Ovary (tissue), 7 donors: ENCODE measurements at regions not wholly inside any gene's neighbourhood (a gene's known extent, or its start where the extent isn't known, plus 50 kb on each side); places are given as distances from the start of the nearest gene placed in this dataset.

ENCODE experiments used
- DNase-seq, 5 donors: peaks; one replicate each; pipeline ENCODE4 v3.0.0-alpha.2; 2019 to 2020
- H3K27ac ChIP-seq, 2 donors: fragments of 200-600 bp; one replicate each; pipeline versions ENCODE4 v1.5.1 to v1.8.0; 2019 to 2022
- H3K27me3 ChIP-seq: fragments of 200-600 bp; one replicate; pipeline ENCODE4 v1.8.0; 2022
- H3K36me3 ChIP-seq: fragments of 200-600 bp; sonication (generic); one replicate; pipeline ENCODE4 v1.5.1; 2019
- H3K4me1 ChIP-seq: one replicate; pipeline ENCODE4 v1.8.1; 2013; ENCODE audit warnings: mild to moderate bottlenecking, moderate library complexity; ENCODE audit not compliant: insufficient read depth
- H3K4me3 ChIP-seq: fragments of 200-600 bp; sonication (generic); one replicate; pipeline ENCODE4 v1.5.1; 2017
- H3K9me3 ChIP-seq, 2 donors: fragments of 200-600 bp in 1 of 2; sonication (generic) in 1 of 2; one replicate each; pipeline versions ENCODE4 v1.5.1 to v1.8.1; 2013 to 2019; ENCODE audit warnings: mild to moderate bottlenecking in 1 of 2, moderate library complexity in 1 of 2
- EP300 ChIP-seq: sonication (generic); formaldehyde crosslinking; IDR thresholded peaks from one replicate; pipeline ENCODE4 v1.6.1; 2017; ENCODE audit warnings: antibody characterized with exemption
- POLR2A ChIP-seq: fragments of 450-650 bp; IDR thresholded peaks from one replicate; pipeline ENCODE4 v1.6.1; 2017; ENCODE audit warnings: antibody characterized with exemption, mild to moderate bottlenecking, moderate library complexity
- WGBS, 3 donors: extraction: QIAGEN DNeasy Blood & Tissue Kit in 1 of 3; methylation state at CpG; one replicate each; pipeline versions ENCODE4 v1.1.5 to v1.1.7; 2013 to 2017; 5-methylcytosine and 5-hydroxymethylcytosine counted together
- intact Hi-C, 4 donors: fragments of 100-400 bp; cut with DNase I; formaldehyde crosslinking; loops; one replicate each; pipeline versions ENCODE4 v1.11.0 to v1.15.1; 2022 to 2023
- TF ChIP-seq, protein P1 (sequence below), 3 donors: fragments of 450-650 bp in 2 of 3; fragments of 200-600 bp in 1 of 3; IDR thresholded peaks; one replicate each; pipeline versions ENCODE4 v1.5.1 to v1.8.0; 2016 to 2022; ENCODE audit warnings: antibody characterized with exemption in 3 of 3, mild to moderate bottlenecking in 1 of 3
- donor health status: DM: no; HTN: no; CAD: no; lungs with moderate emphysema.
- donor health status: DM: no; HTN: no; CAD: no.
- donor health status: Bipolar disorder and iron deficiency.
- donor health status: DM: no; HTN: no; CAD: no.
- donor health status: DM: yes; HTN: yes; CAD: no.

DNA sequence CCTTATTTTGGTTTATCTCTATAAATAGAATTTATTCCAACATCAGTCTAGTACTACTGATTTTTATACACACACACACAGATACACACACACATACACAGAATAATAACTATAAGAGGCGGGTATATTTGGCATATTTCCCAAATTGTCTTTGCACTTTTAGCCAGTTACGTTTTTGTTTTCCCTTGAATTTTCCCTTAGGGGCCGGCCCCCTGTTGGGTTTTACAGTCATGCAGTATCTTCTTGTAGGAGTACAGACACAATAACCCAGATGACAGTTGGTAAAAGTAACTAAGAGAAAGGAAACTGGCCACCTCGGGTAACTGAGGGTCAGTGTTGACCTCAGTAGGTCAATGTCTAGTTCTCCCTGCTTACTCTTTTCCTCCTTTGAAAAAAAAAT, 50.9 kb downstream of the DISP1 start:
- TF ChIP-seq POLR2A, result no peak
- TF ChIP-seq EP300, result no peak
- TF ChIP-seq, protein P1, sequence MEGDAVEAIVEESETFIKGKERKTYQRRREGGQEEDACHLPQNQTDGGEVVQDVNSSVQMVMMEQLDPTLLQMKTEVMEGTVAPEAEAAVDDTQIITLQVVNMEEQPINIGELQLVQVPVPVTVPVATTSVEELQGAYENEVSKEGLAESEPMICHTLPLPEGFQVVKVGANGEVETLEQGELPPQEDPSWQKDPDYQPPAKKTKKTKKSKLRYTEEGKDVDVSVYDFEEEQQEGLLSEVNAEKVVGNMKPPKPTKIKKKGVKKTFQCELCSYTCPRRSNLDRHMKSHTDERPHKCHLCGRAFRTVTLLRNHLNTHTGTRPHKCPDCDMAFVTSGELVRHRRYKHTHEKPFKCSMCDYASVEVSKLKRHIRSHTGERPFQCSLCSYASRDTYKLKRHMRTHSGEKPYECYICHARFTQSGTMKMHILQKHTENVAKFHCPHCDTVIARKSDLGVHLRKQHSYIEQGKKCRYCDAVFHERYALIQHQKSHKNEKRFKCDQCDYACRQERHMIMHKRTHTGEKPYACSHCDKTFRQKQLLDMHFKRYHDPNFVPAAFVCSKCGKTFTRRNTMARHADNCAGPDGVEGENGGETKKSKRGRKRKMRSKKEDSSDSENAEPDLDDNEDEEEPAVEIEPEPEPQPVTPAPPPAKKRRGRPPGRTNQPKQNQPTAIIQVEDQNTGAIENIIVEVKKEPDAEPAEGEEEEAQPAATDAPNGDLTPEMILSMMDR (IDR thresholded peaks at IDR 0.05), result no peak
- H3K36me3 ChIP-seq, result no peaks in the 10 kb centered on the region
- no peaks in the 10 kb centered on the region for H3K27me3 ChIP-seq
- WGBS, 3 donors, result 36 to 61% (median 47%) methylated on average over 4 of the region's 4 CpGs
- no peak for DNase-seq
- H3K9me3 ChIP-seq, result no peaks in the 10 kb centered on the region
- no peak overlapping the region for H3K4me3 ChIP-seq
- H3K4me1 ChIP-seq, result no peaks in the 10 kb centered on the region
- intact Hi-C loops, result no loop called here
- H3K27ac ChIP-seq, result no peak overlapping the region

DNA sequence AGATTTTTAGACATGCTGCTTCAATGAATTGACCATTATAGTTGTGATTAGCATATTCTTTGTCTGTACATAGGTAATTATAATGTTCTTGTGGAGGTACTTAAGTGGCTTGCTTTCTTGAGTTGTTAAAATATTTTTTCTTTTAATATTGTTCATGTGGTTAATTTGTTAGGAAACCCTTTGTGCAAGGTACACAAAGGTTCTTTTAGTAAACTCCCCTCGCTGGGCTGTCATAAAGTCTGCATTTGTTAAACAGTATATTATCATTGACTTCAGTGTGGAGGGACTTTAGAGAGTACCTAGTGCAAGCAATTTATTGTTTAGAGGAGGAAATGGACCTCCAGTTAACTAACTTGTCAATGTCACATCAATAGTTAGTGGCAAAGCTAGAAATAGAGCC, 52.5 kb downstream of the DISP1 start:
- intact Hi-C loops, result no loop called here
- H3K9me3 ChIP-seq, result no peaks in the 10 kb centered on the region
- H3K27me3 ChIP-seq, result no peaks in the 10 kb centered on the region
- 91 to 97% (median 95%) methylated on average over 1 of the region's 1 CpG for WGBS, 3 donors
- DNase-seq, result no peak
- TF ChIP-seq EP300, result no peak
- TF ChIP-seq, protein P1 (IDR thresholded peaks at IDR 0.05), result no peak
- TF ChIP-seq POLR2A, result no peak
- no peak overlapping the region for H3K27ac ChIP-seq
- H3K4me3 ChIP-seq, result no peak overlapping the region
- H3K36me3 ChIP-seq, result no peaks in the 10 kb centered on the region
- H3K4me1 ChIP-seq, result no peaks in the 10 kb centered on the region

DNA sequence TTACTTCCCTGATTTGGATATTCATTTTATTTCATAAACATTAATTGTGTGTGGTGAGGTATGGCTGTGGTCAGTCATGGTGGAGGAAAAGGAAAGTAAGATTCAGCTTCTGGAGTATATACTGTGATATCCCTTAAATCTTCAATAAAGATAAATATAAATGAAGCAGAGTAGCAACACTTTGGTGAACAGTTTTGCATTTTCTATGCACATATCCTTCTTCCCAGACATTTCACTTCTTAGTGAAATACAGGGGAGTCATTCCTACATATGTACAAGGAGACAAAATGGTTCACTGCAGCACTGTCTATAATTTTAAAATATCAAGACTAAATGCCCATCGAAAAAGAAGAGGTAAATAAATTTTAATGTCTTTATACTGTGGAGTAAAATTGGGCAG, 61.3 kb downstream of the DISP1 start:
- WGBS, 3 donors, result 87 to 92% (median 90%) methylated on average over 1 of the region's 1 CpG
- Histone ChIP-seq H3K4me3 (no peak overlapping the region), H3K27ac (no peak overlapping the region), H3K9me3 (no peaks in the 10 kb centered on the region), H3K36me3 (no peaks in the 10 kb centered on the region), H3K27me3 (no peaks in the 10 kb centered on the region), H3K4me1 (no peaks in the 10 kb centered on the region)
- TF ChIP-seq POLR2A (no peak), EP300 (no peak)
- TF ChIP-seq, protein P1 (IDR thresholded peaks at IDR 0.05), result no peak
- no peak for DNase-seq
- intact Hi-C loops, result no loop called here

DNA sequence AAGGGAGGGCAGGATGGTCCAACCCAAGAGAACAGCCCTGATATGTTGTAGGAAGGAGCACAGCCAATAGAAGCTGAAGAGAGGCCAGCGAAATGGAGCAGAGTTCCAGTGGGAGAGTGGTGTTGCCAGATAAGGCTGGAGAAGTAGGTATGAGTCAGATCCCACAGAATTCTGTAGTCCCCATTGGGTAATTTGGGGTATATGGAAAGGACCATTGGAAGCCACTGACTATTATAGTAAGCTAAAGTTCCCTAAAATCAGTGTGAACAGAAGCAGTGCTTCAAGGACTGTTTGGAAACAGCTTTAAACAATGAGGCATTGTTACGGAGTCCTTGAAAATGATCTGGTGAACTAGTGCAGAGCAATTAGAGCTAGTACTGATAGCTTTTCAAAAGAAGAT, 63.0 kb downstream of the DISP1 start:
- Histone ChIP-seq H3K9me3 (no peaks in the 10 kb centered on the region), H3K27ac (no peak overlapping the region), H3K27me3 (no peaks in the 10 kb centered on the region), H3K4me3 (no peak overlapping the region), H3K36me3 (no peaks in the 10 kb centered on the region), H3K4me1 (no peaks in the 10 kb centered on the region)
- 94 to 96% (median 94%) methylated on average over 2 of the region's 2 CpGs for WGBS, 3 donors
- DNase-seq, result no peak
- intact Hi-C loops, result no loop called here
- TF ChIP-seq, protein P1 (IDR thresholded peaks at IDR 0.05), result no peak
- TF ChIP-seq POLR2A (no peak), EP300 (no peak)

DNA sequence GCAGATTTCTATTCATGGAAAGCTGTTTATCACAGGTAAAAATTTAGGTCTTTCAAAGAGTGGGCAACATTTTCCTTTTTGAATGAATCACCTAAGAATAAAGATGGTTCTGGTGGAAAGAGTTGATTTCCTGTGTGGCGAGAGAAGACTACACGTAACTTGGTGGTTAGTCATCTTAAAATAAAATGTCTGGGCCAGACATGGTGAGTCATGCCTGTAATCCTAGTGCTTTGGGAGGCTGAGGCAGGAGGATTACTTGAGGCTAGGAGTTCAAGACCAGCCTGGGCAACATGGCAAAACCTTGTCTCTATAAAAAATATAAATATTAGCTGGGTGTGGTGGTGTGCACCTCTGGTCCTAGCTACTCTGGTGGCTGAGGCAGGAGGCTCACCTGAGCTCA, 65.7 kb downstream of the DISP1 start:
- TF ChIP-seq POLR2A, result no peak
- no peak for DNase-seq
- intact Hi-C loops, result no loop called here
- Histone ChIP-seq H3K36me3 (no peaks in the 10 kb centered on the region), H3K27me3 (no peaks in the 10 kb centered on the region), H3K4me1 (no peaks in the 10 kb centered on the region), H3K4me3 (no peak overlapping the region), H3K9me3 (no peaks in the 10 kb centered on the region), H3K27ac (no peak overlapping the region)
- WGBS, 3 donors, result 82 to 87% (median 87%) methylated on average over 2 of the region's 2 CpGs
